SK-N-SH (cell line): ENCODE measurements at regions not wholly inside any gene's neighbourhood (a gene's known extent, or its start where the extent isn't known, plus 50 kb on each side); places are given as distances from the start of the nearest gene placed in this dataset.

Experiments used
- CTCF ChIA-PET: fragments of 300-600, 350-600 bp; formaldehyde crosslinking; extraction: SDS; loops from one replicate; lab custom pipeline; 2021; lab: Yijun Ruan, JAX
- POLR2A ChIA-PET: fragments of 350-600 bp; sonication (Branson Sonifier 250); formaldehyde crosslinking; extraction: SDS; loops from one replicate; lab custom pipeline; 2020; ENCODE audit warnings: antibody characterized with exemption, inconsistent platforms; lab: Yijun Ruan, JAX
- DNase-seq: peaks from one replicate; pipeline ENCODE4 v3.0.0; 2012
- H2AFZ ChIP-seq: fragments of 200-600 bp; sonication (generic); 2 replicates; pipeline ENCODE4 v1.8.1; 2016; ENCODE audit warnings: antibody characterized with exemption, mild to moderate bottlenecking, low read depth
- H3F3A ChIP-seq: fragments of 200-600 bp; sonication (generic); replicated peaks from 2 replicates; pipeline ENCODE3; 2016; ENCODE audit warnings: antibody characterized with exemption, mild to moderate bottlenecking; ENCODE audit not compliant: insufficient read depth
- H3K27ac ChIP-seq, 2 experiments: fragments of 200-500 bp in 1 of 2; fragments of 200-600 bp in 1 of 2; sonication (Bioruptor generic) in 1 of 2; sonication (generic), shearing (Covaris generic) in 1 of 2; 2 replicates each; pipeline versions ENCODE4 v1.5.1 to v1.6.1; 2014 to 2016; ENCODE audit warnings: low read depth in 2 of 2, inconsistent platforms in 1 of 2, low read length in 1 of 2, mild to moderate bottlenecking in 1 of 2, mixed read lengths in 1 of 2
- H3K27me3 ChIP-seq: fragments of 200-600 bp; sonication (generic), shearing (Covaris generic); 2 replicates; pipeline ENCODE4 v1.6.1; 2016; ENCODE audit warnings: mixed run types; ENCODE audit not compliant: insufficient read depth
- H3K36me3 ChIP-seq, 2 experiments: fragments of 200-500 bp in 1 of 2; fragments of 200-600 bp in 1 of 2; sonication (Bioruptor generic) in 1 of 2; sonication (generic) in 1 of 2; replicated peaks in 1 of 2; 2 replicates each; pipeline versions ENCODE3 to v1.5.1; 2014 to 2016; ENCODE audit warnings: low read length in 1 of 2, mild to moderate bottlenecking in 1 of 2; ENCODE audit not compliant: insufficient read depth in 2 of 2, control insufficient read depth in 1 of 2
- H3K4me1 ChIP-seq, 2 experiments: fragments of 200-500 bp in 1 of 2; fragments of 200-600 bp in 1 of 2; sonication (Bioruptor generic) in 1 of 2; sonication (generic), shearing (Covaris generic) in 1 of 2; 2 replicates each; pipeline versions ENCODE4 v1.5.1 to v1.6.1; 2014 to 2016; ENCODE audit warnings: low read depth in 1 of 2, low read length in 1 of 2, mixed run types in 1 of 2; ENCODE audit not compliant: insufficient read depth in 2 of 2, control insufficient read depth in 1 of 2
- H3K4me2 ChIP-seq: fragments of 200-600 bp; sonication (generic), shearing (Covaris generic); 2 replicates; pipeline ENCODE4 v1.6.1; 2017; ENCODE audit warnings: mixed run types
- H3K4me3 ChIP-seq, 2 experiments: fragments of 200-500 bp in 1 of 2; fragments of 200-600 bp in 1 of 2; sonication (Bioruptor generic) in 1 of 2; sonication (generic), shearing (Covaris generic) in 1 of 2; 2 replicates each; pipeline versions ENCODE4 v1.5.1 to v1.8.1; 2014 to 2016; ENCODE audit warnings: low read depth in 2 of 2, inconsistent platforms in 1 of 2, low read length in 1 of 2, mild to moderate bottlenecking in 1 of 2, mixed read lengths in 1 of 2, moderate library complexity in 1 of 2
- H3K79me2 ChIP-seq: fragments of 200-600 bp; sonication (generic); 2 replicates; pipeline ENCODE4 v1.8.1; 2017; ENCODE audit warnings: mild to moderate bottlenecking; ENCODE audit not compliant: insufficient read depth
- H3K9ac ChIP-seq: fragments of 200-600 bp; sonication (generic); 2 replicates; pipeline ENCODE4 v1.6.1; 2017; ENCODE audit warnings: mixed run types
- H3K9me2 ChIP-seq: fragments of 200-600 bp; sonication (generic); 2 replicates; pipeline ENCODE4 v1.6.1; 2017; ENCODE audit warnings: mixed run types
- H3K9me3 ChIP-seq: fragments of 200-600 bp; sonication (generic); 2 replicates; pipeline ENCODE4 v1.6.1; 2017; ENCODE audit warnings: mixed run types, mild to moderate bottlenecking, moderate library complexity
- H4K20me1 ChIP-seq: fragments of 200-600 bp; sonication (generic); 2 replicates; pipeline ENCODE4 v1.6.1; 2017; ENCODE audit warnings: mild to moderate bottlenecking, mixed run types; ENCODE audit not compliant: insufficient read depth
- CHD2 ChIP-seq: fragments of 150-350 bp; IDR thresholded peaks from 2 replicates; pipeline ENCODE4 v1.6.1; 2018; ENCODE audit warnings: low read length; ENCODE audit not compliant: partially characterized antibody
- ELF1 ChIP-seq: IDR thresholded peaks from 2 replicates; pipeline ENCODE4 v1.4.0; 2012
- EP300 ChIP-seq, 2 experiments: IDR thresholded peaks; 2 replicates each; pipeline versions ENCODE4 v1.4.0 to v1.6.1; 2012; ENCODE audit warnings: borderline replicate concordance in 1 of 2, low read depth in 1 of 2, low read length in 1 of 2
- FOXJ3 ChIP-seq: sonication (generic); formaldehyde crosslinking; IDR thresholded peaks from 2 replicates; pipeline ENCODE4 v1.5.1; 2020; ENCODE audit warnings: mild to moderate bottlenecking, missing genetic modification reagents
- FOXM1 ChIP-seq: IDR thresholded peaks from 2 replicates; pipeline ENCODE4 v1.4.0; 2012; ENCODE audit warnings: low read depth, mild to moderate bottlenecking
- GATA2 ChIP-seq: sonication (generic); formaldehyde crosslinking; IDR thresholded peaks from 2 replicates; pipeline ENCODE4 v1.5.0; 2020; ENCODE audit warnings: mild to moderate bottlenecking, missing genetic modification reagents
- JUND ChIP-seq: IDR thresholded peaks from 2 replicates; pipeline ENCODE4 v1.4.0; 2012
- MEF2A ChIP-seq: IDR thresholded peaks from 2 replicates; pipeline ENCODE4 v1.4.0; 2012; ENCODE audit warnings: low read depth, borderline replicate concordance
- MXI1 ChIP-seq: IDR thresholded peaks from 2 replicates; pipeline ENCODE4 v1.6.1; 2012; ENCODE audit warnings: mild to moderate bottlenecking, low read depth, low read length, improper control_type of control experiment
- NFIC ChIP-seq: IDR thresholded peaks from 2 replicates; pipeline ENCODE4 v1.4.0; 2012; ENCODE audit warnings: borderline replicate concordance
- NRF1 ChIP-seq: IDR thresholded peaks from 2 replicates; pipeline ENCODE4 v1.6.1; 2012; ENCODE audit warnings: low read depth, mild to moderate bottlenecking, low read length
- RAD21 ChIP-seq: IDR thresholded peaks from 2 replicates; pipeline ENCODE4 v1.6.1; 2012; ENCODE audit warnings: mild to moderate bottlenecking, low read length
- RFX5 ChIP-seq: IDR thresholded peaks from 2 replicates; pipeline ENCODE4 v1.6.1; 2012; ENCODE audit warnings: mild to moderate bottlenecking, improper control_type of control experiment, low read length
- RXRA ChIP-seq: IDR thresholded peaks from 2 replicates; pipeline ENCODE4 v1.4.0; 2012; ENCODE audit warnings: low read depth, mild to moderate bottlenecking, borderline replicate concordance
- SMC3 ChIP-seq: IDR thresholded peaks from 2 replicates; pipeline ENCODE4 v1.6.1; 2012; ENCODE audit warnings: low read depth, low read length, improper control_type of control experiment
- TAF1 ChIP-seq: IDR thresholded peaks from 2 replicates; pipeline ENCODE4 v1.6.1; 2012; ENCODE audit warnings: low read depth, mild to moderate bottlenecking, low read length, moderate library complexity, borderline replicate concordance
- TEAD4 ChIP-seq: IDR thresholded peaks from 2 replicates; pipeline ENCODE4 v1.4.0; 2012; ENCODE audit warnings: mild to moderate bottlenecking, borderline replicate concordance; ENCODE audit not compliant: insufficient read depth
- WGBS: methylation state at CpG from one replicate; pipeline ENCODE4 v1.1.6; 2017; ENCODE audit warnings: low lambda C conversion rate; 5-methylcytosine and 5-hydroxymethylcytosine counted together
- TF ChIP-seq, protein P1 (sequence below): fragments of 150-350 bp; IDR thresholded peaks from 2 replicates; pipeline ENCODE4 v1.6.1; 2016; ENCODE audit warnings: mild to moderate bottlenecking, low read depth, low read length
- TF ChIP-seq, protein P2 (sequence below): IDR thresholded peaks from 2 replicates; pipeline ENCODE4 v1.4.0; 2012; ENCODE audit warnings: low read depth
- TF ChIP-seq, protein P3 (sequence below): IDR thresholded peaks from 2 replicates; pipeline ENCODE4; 2012
- TF ChIP-seq, protein P4 (sequence below): fragments of 150-350 bp; IDR thresholded peaks from 2 replicates; pipeline ENCODE4 v1.6.1; 2017; ENCODE audit warnings: antibody characterized with exemption, low read length, low read depth, borderline replicate concordance
- TF ChIP-seq, protein P5 (sequence below): fragments of 200-600 bp; sonication (generic); IDR thresholded peaks from 2 replicates; pipeline ENCODE4 v1.6.1; 2017; ENCODE audit warnings: antibody characterized with exemption, mild to moderate bottlenecking, moderate library complexity

DNA sequence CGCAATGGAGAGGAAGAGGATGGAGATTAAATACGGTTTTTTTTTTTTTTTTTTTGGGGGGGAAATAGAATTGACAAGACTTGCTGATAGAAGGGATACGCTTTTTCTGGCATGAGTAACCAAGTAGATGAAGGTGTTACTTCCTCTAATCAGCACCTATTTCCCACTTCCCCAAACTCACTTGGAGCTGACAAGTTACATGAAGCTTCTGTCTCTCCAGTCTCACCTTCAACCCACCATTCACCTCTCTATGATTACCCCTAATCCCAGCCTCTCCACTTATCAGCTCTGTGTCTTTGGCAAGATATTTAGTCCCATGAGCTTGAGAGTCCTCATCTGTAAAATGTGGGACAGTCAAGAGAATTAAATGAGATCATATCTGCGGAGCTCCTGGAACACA, 185.9 kb upstream of the HS3ST3A1 start:
- Histone ChIP-seq H2AFZ (no peak overlapping the region), H3F3A (no peaks in the 10 kb centered on the region), H3K27me3 (no peaks in the 10 kb centered on the region), H4K20me1 (no peaks in the 10 kb centered on the region), H3K4me3 (no peak overlapping the region), H3K9me2 (no peaks in the 10 kb centered on the region), H3K9me3 (no peaks in the 10 kb centered on the region; the same call in 1 of the 2 replicates), H3K36me3 (no peaks in the 10 kb centered on the region), H3K27ac (no peak overlapping the region), H3K79me2 (no peaks in the 10 kb centered on the region), H3K4me2 (no peak overlapping the region), H3K4me1 (no peaks in the 10 kb centered on the region), H3K9ac (no peak overlapping the region)
- POLR2A ChIA-PET: no interaction called here
- no peak for DNase-seq
- CTCF ChIA-PET: interaction anchor here (0.6 to 0.9 kb wide), 3 partner anchors 12 to 754 kb away, joined by 3 to 4 read pairs (median 3); no protein-coding TSS in a partner anchor
- 31% methylated on average over 4 of the region's 4 CpGs for WGBS
- TF ChIP-seq, protein P1, sequence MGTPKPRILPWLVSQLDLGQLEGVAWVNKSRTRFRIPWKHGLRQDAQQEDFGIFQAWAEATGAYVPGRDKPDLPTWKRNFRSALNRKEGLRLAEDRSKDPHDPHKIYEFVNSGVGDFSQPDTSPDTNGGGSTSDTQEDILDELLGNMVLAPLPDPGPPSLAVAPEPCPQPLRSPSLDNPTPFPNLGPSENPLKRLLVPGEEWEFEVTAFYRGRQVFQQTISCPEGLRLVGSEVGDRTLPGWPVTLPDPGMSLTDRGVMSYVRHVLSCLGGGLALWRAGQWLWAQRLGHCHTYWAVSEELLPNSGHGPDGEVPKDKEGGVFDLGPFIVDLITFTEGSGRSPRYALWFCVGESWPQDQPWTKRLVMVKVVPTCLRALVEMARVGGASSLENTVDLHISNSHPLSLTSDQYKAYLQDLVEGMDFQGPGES: no peak
- TF ChIP-seq MXI1: no peak
- TF ChIP-seq, protein P2, sequence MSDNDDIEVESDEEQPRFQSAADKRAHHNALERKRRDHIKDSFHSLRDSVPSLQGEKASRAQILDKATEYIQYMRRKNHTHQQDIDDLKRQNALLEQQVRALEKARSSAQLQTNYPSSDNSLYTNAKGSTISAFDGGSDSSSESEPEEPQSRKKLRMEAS: no peak
- TF ChIP-seq NRF1: no peak
- TF ChIP-seq, protein P3, sequence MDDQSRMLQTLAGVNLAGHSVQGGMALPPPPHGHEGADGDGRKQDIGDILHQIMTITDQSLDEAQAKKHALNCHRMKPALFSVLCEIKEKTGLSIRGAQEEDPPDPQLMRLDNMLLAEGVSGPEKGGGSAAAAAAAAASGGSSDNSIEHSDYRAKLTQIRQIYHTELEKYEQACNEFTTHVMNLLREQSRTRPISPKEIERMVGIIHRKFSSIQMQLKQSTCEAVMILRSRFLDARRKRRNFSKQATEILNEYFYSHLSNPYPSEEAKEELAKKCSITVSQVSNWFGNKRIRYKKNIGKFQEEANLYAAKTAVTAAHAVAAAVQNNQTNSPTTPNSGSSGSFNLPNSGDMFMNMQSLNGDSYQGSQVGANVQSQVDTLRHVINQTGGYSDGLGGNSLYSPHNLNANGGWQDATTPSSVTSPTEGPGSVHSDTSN: no peak
- no peak for TF ChIP-seq GATA2 (CRISPR knock-in tag)
- no peak for TF ChIP-seq SMC3
- TF ChIP-seq, protein P4, sequence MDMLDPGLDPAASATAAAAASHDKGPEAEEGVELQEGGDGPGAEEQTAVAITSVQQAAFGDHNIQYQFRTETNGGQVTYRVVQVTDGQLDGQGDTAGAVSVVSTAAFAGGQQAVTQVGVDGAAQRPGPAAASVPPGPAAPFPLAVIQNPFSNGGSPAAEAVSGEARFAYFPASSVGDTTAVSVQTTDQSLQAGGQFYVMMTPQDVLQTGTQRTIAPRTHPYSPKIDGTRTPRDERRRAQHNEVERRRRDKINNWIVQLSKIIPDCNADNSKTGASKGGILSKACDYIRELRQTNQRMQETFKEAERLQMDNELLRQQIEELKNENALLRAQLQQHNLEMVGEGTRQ: no peak
- TF ChIP-seq TEAD4: no peak
- TF ChIP-seq MEF2A: no peak
- TF ChIP-seq ELF1: no peak
- TF ChIP-seq RAD21: no peak

DNA sequence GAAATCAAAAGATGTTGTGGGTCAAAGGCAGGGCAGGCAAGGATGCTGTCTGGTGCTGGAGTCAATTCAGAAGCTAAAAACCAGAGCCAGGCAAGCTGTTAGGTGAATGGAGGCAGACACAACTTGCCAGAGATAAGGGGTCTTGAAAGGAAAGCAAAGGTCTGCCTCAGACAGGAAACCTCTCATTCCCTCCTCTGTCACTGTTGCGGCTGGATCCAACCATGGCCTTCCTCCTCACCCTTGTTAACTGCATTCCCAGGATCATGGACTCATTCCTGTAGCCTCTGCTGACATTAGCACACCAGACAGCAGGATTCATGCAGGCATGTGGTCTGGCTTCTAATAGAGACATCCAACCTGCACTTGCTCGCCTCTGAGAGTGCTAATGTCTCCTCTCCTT, 186.7 kb upstream of the HS3ST3A1 start:
- DNase-seq: no peak
- ChIA-PET CTCF (interaction anchor here (0.9 kb wide), 1 partner anchor 100 kb away, joined by 3 read pairs; no protein-coding TSS in a partner anchor), POLR2A (no interaction called here)

More for the DNA sequence above, 186.7 kb upstream of the HS3ST3A1 start:
- Histone ChIP-seq H3K9me3 (no peaks in the 10 kb centered on the region; the same call in 1 of the 2 replicates), H3F3A (no peaks in the 10 kb centered on the region), H3K79me2 (no peaks in the 10 kb centered on the region), H2AFZ (no peak overlapping the region), H3K4me2 (no peak overlapping the region), H3K4me3 (no peak overlapping the region), H3K27me3 (no peaks in the 10 kb centered on the region), H3K27ac (no peak overlapping the region)
- 22% methylated on average over 2 of the region's 2 CpGs for WGBS
- TF ChIP-seq SMC3: no peak
- TF ChIP-seq, protein P1: no peak
- no peak for TF ChIP-seq ELF1
- TF ChIP-seq, protein P2: no peak
- TF ChIP-seq JUND: no peak
- no peak for TF ChIP-seq GATA2 (CRISPR knock-in tag)
- TF ChIP-seq RXRA: no peak
- no peak for TF ChIP-seq FOXM1
- no peak for TF ChIP-seq RFX5
- no peak for TF ChIP-seq TAF1
- TF ChIP-seq, protein P5, sequence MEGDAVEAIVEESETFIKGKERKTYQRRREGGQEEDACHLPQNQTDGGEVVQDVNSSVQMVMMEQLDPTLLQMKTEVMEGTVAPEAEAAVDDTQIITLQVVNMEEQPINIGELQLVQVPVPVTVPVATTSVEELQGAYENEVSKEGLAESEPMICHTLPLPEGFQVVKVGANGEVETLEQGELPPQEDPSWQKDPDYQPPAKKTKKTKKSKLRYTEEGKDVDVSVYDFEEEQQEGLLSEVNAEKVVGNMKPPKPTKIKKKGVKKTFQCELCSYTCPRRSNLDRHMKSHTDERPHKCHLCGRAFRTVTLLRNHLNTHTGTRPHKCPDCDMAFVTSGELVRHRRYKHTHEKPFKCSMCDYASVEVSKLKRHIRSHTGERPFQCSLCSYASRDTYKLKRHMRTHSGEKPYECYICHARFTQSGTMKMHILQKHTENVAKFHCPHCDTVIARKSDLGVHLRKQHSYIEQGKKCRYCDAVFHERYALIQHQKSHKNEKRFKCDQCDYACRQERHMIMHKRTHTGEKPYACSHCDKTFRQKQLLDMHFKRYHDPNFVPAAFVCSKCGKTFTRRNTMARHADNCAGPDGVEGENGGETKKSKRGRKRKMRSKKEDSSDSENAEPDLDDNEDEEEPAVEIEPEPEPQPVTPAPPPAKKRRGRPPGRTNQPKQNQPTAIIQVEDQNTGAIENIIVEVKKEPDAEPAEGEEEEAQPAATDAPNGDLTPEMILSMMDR: no peak
- no peak for TF ChIP-seq MXI1
- TF ChIP-seq EP300 (IDR thresholded peaks at IDR 0.05; ENCODE audit: borderline replicate concordance in 1 of 2, low read depth in 1 of 2, low read length in 1 of 2): no peak
- TF ChIP-seq FOXJ3 (CRISPR knock-in tag): no peak
- no peak for TF ChIP-seq CHD2
- no peak for TF ChIP-seq RAD21
- no peak for TF ChIP-seq NFIC
- TF ChIP-seq, all 33 proteins: peak for 0
- Histone ChIP-seq H3K4me1 (no peaks in the 10 kb centered on the region), H3K36me3 (no peaks in the 10 kb centered on the region), H4K20me1 (no peaks in the 10 kb centered on the region), H3K9ac (no peak overlapping the region), H3K9me2 (no peaks in the 10 kb centered on the region)
